GM19468 (cell line): ENCODE measurements at regions not wholly inside any gene's neighbourhood (a gene's known extent, or its start where the extent isn't known, plus 50 kb on each side); places are given as distances from the start of the nearest gene placed in this dataset.

ENCODE experiments used
- ATAC-seq: cut with Tn5 transposase; IDR thresholded peaks from one replicate; pipeline ENCODE4 v1.9.1; 2021; ENCODE audit warnings: mild to moderate bottlenecking, moderate library complexity, moderate number of reproducible peaks; ENCODE audit not compliant: unreplicated experiment; ENCODE audit errors: extremely low read depth

GRCh38 chr16:85185303-85186100, 73.2 kb upstream of the CIBAR2 start:
- no peak for ATAC-seq

GRCh38 chr16:85187002-85187401, 74.7 kb upstream of the CIBAR2 start:
- no peak for ATAC-seq

DNA sequence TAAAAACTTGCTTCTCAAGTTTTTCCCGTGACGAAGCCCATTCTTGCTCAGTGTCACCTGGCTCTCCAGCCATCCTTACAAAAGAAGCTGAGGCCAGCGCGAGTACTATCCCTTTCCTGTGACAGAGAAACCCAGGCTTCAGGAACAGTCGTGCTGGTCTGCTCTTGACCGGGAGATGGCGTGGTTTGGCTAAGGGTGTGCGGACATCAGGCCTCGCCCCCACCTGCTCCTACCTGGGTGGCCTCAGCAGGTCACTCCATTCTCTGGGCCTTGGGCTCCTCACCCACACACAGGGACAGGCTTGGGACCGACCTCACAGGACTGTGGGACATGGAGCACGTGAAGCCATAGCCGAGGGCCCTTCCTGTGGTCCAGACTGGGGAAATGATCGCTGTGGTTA, 75.2 kb upstream of the CIBAR2 start:
- ATAC-seq = no peak

GRCh38 chr16:85187886-85188285, 75.6 kb upstream of the CIBAR2 start:
- ATAC-seq = no peak

DNA sequence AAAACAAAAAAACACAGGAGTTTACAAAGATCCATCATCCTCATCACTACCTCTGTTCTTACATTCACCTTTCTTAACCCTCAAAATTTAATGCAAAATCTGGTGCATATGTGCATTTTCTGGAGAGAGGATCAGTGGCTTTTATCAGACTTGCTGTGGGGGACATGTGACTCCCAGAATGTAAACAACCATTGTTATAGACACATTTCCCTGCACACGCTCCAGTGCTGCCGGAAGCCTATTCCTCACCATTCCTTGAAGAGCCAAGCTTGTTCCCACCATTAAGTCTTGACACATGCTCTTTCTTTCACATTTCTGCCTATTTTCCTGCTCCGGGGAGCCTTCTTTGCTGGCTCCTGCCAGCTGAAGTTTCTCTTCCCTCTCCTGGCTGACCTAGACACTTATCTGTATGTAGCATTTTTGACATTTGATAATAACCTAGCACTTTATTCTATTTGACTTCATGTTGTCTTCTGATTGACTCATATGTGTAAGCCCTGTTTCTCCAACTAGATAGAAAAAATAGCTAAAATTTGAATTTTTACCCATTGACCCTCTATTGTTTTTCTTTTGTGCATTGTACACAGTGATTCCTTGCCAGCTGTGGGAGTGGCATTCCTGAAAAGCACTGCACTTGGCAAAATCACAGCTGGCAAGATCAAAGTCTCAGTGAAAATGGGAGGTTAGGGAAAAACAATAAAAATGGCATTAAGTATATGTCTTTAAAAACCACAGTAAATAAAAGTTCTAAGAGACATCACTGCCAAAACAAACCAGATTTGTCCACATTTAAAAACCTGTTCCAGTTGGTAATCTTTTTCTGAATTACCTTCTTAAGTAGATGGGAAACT, 76.8 kb upstream of the CIBAR2 start:
- no peak for ATAC-seq

GRCh38 chr16:85190572-85190971, 78.3 kb upstream of the CIBAR2 start:
- no peak for ATAC-seq

DNA sequence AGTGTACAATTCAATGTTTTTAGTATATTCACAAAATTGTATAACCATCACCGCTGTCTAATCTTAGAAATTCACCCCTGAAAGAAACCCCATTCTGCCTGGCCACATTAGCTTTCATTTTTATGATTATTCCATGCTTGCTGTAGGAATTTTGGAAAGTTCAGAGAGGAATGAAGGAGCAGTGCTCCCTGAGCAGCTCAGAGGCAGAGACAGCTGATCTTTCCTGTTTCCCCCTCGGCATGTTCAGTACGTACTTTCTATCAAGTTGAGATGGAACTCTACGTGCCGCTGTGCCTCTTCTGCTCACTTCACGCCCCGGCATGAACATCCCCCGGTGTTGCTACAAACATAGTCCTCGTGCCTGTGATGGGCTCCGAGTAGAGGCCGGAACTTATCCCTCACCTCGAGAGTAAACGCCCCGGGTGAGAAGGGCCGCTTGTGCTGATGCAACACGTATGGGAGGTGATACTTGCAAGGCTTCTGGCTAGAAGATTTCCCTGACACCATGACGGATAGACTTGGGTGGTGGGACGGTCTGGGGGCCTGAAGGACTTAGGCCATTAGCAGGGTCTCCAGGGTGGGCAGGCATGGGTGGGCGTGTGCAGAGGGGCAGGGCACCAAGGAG, 79.2 kb upstream of the CIBAR2 start:
- ATAC-seq = no peak

DNA sequence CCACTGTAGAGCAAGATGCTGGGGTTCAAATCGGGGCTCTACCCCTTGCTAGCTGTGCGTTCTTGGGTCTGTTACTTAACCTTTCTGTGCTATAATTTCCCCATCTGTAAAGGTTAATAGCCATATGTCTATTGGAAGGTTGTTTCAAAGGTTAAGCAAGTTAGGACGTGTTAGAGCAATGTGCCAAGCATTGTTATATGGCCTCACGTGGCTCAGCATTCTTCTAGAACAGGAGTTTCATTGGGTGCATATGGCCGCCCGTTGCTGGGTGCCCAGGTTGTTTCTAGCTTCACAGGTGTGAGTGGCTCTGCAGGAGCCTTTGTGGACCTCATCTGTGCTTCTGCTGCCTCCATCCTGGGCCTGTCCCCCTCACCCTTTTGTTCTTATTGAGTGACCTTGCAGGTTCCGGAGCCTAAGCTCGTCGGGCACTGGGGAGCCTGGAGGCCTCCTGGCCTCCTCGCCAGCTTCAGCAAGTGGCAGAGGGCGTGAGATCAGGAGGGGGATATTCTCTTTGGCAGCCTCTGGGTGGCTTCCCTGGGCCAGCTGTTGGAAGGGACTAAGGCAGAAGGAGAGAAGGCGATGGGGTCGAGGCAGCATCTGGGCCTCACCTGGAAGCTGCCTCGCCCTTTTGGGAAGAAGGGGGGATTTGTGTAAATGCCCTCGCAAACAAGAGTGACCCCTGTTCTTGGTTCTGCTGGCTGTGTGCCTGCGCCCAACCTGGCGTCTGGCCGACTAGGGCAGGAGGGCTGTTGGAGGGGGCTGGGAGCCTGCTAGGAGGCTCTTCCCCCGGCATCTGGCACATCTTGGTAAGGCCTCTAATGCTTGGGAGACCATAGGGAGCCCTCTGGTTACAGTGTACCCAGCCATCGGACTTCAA, 80.2 kb upstream of the CIBAR2 start:
- no peak for ATAC-seq

DNA sequence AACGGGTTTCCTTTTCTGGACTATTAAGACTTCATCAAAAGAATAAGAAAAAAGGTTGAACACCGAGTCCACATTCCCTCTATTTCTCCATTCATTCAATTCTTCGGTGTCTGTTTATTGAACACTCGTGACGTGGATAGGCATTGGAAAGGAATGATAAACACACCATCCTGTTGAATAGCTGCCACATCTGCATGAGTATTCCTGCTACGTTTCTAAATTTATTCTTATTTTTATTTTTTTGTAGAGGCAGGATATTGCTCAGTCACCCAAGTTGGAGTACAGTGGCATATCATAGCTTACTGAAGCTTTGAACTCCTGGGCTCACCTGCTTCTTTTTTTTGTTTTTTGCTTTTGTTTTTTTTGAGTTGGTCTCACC, 80.8 kb upstream of the CIBAR2 start:
- no peak for ATAC-seq

GRCh38 chr16:85193876-85194275, 81.6 kb upstream of the CIBAR2 start:
- ATAC-seq = no peak

GRCh38 chr16:85194307-85195270, 82.3 kb upstream of the CIBAR2 start:
- no peak for ATAC-seq

DNA sequence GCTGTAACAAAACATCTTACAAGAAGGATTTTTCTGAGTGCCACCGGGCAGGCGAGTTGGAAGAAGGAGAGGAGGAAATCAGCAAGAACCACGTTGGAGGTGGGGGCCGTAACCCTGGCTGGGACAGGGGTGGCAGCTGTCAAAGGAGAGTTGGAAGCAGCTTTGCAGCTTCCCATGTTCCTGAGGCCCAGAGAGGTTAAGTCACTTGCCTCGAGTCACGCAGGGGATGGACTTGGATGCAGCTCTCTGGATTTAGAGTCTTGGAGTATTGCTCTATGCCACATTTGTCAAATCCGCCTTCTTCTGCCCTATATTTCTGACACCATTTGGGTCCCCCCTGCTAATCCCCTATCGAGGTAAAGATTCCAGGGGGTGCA, 83.0 kb upstream of the CIBAR2 start:
- ATAC-seq = no peak

DNA sequence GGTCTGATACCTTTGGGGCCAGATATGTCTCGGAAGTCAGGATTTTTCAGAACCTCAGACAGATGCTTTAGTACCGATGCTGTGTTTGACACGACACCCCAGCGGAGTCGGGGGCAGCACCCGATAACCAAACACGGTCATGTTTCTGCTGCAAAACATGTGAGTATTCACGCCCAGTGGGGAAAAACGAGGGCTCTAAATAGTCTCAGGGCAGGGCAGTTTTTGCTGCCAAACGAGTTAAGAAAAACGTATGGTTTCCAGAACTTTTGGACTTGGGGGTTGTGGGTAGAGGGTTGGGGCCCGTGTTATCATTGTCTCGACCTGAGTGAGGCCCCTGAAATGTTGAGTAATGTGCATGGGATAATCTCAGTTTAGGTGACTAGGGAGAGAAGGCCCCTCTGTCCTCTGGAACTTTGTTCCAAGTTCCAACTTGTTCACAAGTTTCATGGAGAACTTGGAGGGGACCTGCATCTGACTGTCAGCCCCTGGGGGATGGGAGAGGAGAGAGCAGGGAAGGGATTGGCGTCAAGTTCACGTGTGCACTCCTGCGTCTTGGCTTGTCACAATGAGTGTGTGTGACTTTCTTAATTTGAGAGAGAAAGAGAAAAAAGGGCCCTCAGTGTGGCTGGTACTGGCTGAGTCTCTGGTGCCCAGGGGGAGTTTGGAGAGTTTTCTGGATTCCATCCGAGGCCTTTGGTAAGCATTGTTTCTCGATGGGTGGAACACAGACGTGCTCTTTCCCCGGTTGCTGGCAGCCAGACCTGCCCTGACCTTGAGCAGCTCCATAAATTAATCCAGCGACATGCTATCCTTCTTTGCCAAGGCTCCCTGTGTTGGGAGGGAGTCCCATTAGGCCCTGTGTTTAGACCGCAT, 83.9 kb upstream of the CIBAR2 start:
- no peak for ATAC-seq

- ATAC-seq = no peak
Observed at GRCh38 chr16:85196976-85197375, 84.7 kb upstream of the CIBAR2 start.

GRCh38 chr16:85197611-85198566, 85.6 kb upstream of the CIBAR2 start:
- no peak for ATAC-seq

DNA sequence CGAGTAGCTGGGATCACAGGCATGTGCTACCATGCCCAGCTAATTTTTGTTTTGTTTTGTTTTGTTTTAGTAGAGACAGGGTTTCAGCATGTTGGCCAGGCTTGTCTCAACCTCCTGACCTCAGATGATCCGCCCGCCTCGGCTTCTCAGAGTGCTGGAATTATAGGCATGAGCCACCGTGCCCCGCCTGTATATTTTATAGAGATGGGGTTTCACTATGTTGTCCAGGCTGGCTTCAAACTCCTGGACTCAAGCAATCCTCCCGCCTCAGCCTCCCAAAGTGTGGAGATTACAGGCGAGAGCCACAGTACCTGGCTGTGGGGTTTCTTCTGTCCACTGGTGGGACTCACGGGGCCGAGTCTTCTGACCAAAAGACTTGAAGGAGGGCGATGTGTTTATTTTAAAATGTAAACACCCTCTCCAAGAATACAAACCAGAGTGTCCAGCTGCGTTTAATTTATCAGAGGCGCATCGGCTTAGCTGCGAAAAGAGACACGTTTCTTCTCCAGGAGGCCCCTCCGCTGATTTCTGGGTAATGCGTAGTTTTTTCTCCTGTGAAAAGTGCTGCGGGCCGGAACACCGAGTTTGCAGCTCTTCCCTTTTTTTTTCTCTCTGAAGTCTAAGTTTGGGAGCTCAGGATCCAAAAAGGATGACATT, 86.9 kb upstream of the CIBAR2 start:
- ATAC-seq = no peak

GRCh38 chr16:85199880-85200279, 87.6 kb upstream of the CIBAR2 start:
- ATAC-seq = no peak
